Thoracic aorta (tissue), 2 donors: ENCODE measurements at regions not wholly inside any gene's neighbourhood (a gene's known extent, or its start where the extent isn't known, plus 50 kb on each side); places are given as distances from the start of the nearest gene placed in this dataset.
"Not testable (repeated sequence)": the region's sequence is repeated elsewhere in the genome, so short reads cannot be mapped to it uniquely, and the experiment has no call there.

Experiments
- ATAC-seq: fragments of 150-250 bp; one replicate; pipeline ENCODE4 v1.8.0; 2017; ENCODE audit warnings: low read depth; ENCODE audit not compliant: insufficient number of reproducible peaks, low FRiP score
- DNase-seq: peaks from one replicate; pipeline ENCODE4 v3.0.0-alpha.2; 2020; ENCODE audit warnings: low spot score
- H3K27ac ChIP-seq, 2 donors: fragments of 200-600 bp; sonication (generic); 1 replicate in 1 of 2; 2 replicates in 1 of 2; pipeline ENCODE4 v1.5.1; 2016; ENCODE audit warnings: mild to moderate bottlenecking in 2 of 2, moderate library complexity in 2 of 2
- H3K27me3 ChIP-seq: fragments of 200-600 bp; sonication (generic); replicated peaks from 2 replicates; pipeline ENCODE4 v1.6.0; 2016; ENCODE audit warnings: mild to moderate bottlenecking; ENCODE audit not compliant: insufficient read depth
- H3K36me3 ChIP-seq: fragments of 200-600 bp; sonication (generic); one replicate; pipeline ENCODE4 v1.5.1; 2016
- H3K4me1 ChIP-seq, 2 donors: fragments of 200-600 bp; sonication (generic); 1 replicate in 1 of 2; 2 replicates in 1 of 2; pipeline versions ENCODE4 v1.5.1 to v1.6.0; 2016; ENCODE audit warnings: low read depth in 2 of 2, mild to moderate bottlenecking in 1 of 2; ENCODE audit not compliant: control insufficient read depth in 1 of 2
- H3K4me3 ChIP-seq: fragments of 200-600 bp; sonication (generic); 2 replicates; pipeline ENCODE4 v1.5.1; 2016; ENCODE audit warnings: mild to moderate bottlenecking
- H3K9me3 ChIP-seq: fragments of 200-600 bp; sonication (generic); 2 replicates; pipeline ENCODE4 v1.5.1; 2016
- CTCF ChIP-seq: fragments of 200-600 bp; sonication (generic); IDR thresholded peaks from one replicate; pipeline ENCODE4 v1.5.1; 2019; ENCODE audit warnings: antibody characterized with exemption

- H3K4me3 ChIP-seq = no peak overlapping the region
- H3K36me3 ChIP-seq = no peaks in the 10 kb centered on the region
- no peaks in the 10 kb centered on the region for H3K4me1 ChIP-seq
- no peak overlapping the region for H3K27ac ChIP-seq
- DNase-seq (no peak), ATAC-seq (no peak)
- no peaks in the 10 kb centered on the region for H3K27me3 ChIP-seq
- TF ChIP-seq CTCF = no peak
- H3K9me3 ChIP-seq = no peaks in the 10 kb centered on the region
These were observed 1633.6 kb upstream of the GOT2 start for GRCh38 chr16:60367739-60368138.

DNA sequence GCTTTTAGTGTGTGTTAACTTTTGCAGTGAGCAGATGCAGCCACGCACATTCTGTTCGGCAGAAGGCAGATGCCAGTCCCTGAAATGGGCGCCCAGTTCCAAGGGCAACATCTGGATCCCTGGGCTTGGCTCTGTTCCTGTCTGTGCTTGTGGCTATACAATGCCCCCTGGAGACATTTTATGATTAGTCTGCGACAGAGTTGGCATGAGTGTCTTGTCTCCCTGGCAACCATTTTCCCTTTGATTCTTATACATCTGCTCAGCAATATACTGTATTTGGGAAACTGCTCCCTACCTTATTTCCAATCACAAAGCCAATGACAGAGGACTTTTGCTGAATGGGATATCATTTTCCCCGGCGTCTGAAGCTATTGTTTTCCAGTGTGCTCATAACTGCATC lies 1629.5 kb upstream of the GOT2 start:
- DNase-seq (no peak), ATAC-seq (no peak)
- H3K9me3 ChIP-seq = no peaks in the 10 kb centered on the region
- H3K4me3 ChIP-seq = no peak overlapping the region
- H3K36me3 ChIP-seq = no peaks in the 10 kb centered on the region
- no peak for TF ChIP-seq CTCF
- no peaks in the 10 kb centered on the region for H3K4me1 ChIP-seq
- no peaks in the 10 kb centered on the region for H3K27me3 ChIP-seq
- H3K27ac ChIP-seq = no peak overlapping the region

DNA sequence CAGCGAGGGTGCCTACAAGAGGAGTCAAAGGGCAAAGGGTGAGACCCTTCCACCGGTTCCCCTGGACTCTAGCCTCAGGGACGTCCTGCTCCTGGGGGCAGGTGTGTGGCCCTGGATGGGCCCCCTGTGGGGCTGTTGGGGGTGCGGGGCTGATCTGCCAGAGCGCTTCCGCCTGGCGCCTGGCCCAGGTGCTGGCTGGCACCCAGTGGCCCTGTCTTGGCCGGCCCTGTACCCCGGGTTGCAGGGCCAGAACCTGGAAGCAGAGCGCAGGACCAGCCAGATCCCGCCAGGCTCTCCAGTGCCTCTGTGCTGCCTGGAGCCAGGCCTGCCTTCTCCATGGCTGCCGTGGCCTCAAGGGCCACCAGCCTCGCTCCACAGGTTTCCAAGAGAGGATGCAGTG lies 1625.8 kb upstream of the GOT2 start:
- H3K4me3 ChIP-seq, DNase-seq, H3K36me3 ChIP-seq, H3K4me1 ChIP-seq, H3K27ac ChIP-seq, ATAC-seq, H3K27me3 ChIP-seq, H3K9me3 ChIP-seq: not testable (repeated sequence)

DNA sequence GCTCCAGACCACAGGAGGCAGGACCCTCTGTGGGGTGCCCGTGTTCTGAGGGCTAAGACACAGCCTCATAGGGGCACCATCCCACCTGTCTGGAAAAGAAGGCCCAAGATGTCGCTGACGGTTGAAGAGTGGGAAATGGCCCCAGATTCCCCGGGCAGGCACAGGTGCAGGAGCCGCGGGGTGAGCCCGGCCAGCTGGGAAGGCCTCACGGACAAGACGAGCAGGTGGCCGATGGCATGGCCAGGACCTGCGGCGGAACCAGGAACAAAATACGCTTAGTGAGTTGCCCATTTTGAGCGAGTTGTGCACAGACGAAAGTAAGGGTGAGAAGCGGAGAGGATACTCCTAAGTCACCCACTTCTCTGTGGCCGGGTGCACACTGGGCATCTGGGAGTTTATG lies 1625.3 kb upstream of the GOT2 start:
- not testable (repeated sequence) for H3K4me3 ChIP-seq, ATAC-seq, H3K36me3 ChIP-seq, H3K27ac ChIP-seq, H3K4me1 ChIP-seq, DNase-seq, H3K9me3 ChIP-seq, H3K27me3 ChIP-seq

DNA sequence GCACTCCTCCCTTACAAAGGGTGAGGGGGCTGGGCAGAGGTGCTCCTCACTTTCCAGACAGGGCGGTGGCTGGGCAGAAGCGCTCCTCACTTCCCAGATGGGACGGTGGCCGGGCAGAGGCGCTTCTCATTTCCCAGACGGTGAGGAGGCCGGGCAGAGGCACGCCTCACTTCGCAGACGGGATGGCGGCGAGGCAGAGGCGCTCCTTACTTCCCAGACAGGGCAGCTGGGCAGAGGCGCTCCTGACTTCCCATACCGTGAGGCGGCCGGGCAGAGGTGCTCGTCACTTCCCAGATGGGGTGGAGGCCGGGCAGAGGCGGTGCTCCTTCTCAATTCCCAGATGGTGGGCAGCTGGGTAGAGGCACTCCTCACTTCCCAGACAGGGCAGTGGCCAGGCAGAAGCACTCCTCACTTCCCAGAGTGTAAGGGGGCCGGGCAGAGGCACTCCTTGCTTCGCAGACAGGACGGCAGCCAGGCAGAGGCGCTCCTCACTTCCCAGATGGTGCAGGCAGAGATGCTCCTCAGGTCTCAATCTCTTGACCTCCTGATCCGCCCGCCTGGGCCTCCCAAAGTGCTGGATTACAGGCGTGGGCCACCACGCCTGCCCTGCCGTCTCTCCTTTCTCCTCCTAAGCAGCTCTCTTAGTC lies 1623.9 kb upstream of the GOT2 start:
- not testable (repeated sequence) for H3K4me1 ChIP-seq, ATAC-seq, H3K27ac ChIP-seq, H3K36me3 ChIP-seq, H3K9me3 ChIP-seq, H3K27me3 ChIP-seq, DNase-seq, H3K4me3 ChIP-seq

GRCh38 chr16:60346256-60346655 lies 1612.1 kb upstream of the GOT2 start:
- ATAC-seq (no peak), DNase-seq (no peak)
- no peaks in the 10 kb centered on the region for H3K9me3 ChIP-seq
- H3K27me3 ChIP-seq = no peaks in the 10 kb centered on the region
- no peak overlapping the region for H3K4me3 ChIP-seq
- no peaks in the 10 kb centered on the region for H3K36me3 ChIP-seq
- no peak overlapping the region for H3K27ac ChIP-seq
- H3K4me1 ChIP-seq = no peaks in the 10 kb centered on the region
- no peak for TF ChIP-seq CTCF

DNA sequence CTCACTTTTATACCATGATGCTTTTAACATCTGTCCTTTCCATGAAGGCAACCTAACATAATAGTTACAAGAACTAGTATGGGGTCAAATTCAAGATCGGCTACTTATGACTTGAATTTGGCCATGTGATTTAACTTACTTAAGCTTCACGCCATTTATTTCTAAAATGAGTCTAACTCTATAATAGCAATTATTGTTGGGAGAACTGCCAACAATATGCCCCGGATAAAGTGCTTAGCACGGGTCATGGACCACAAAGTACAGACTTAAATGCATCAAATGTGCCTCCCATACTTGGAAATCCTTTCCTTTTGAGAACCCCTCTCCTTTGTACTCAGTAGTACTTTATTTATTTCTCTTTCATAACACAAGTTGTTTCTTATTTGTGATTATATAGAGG lies 1603.6 kb upstream of the GOT2 start:
- ATAC-seq = no peak
- Histone ChIP-seq H3K36me3 (no peaks in the 10 kb centered on the region), H3K4me1 (no peaks in the 10 kb centered on the region), H3K4me3 (no peak overlapping the region), H3K27me3 (no peaks in the 10 kb centered on the region), H3K27ac (no peak overlapping the region), H3K9me3 (no peaks in the 10 kb centered on the region)
- TF ChIP-seq CTCF = no peak
- no peak for DNase-seq
